HG03095 (cell line): ENCODE measurements at regions not wholly inside any gene's neighbourhood (a gene's known extent, or its start where the extent isn't known, plus 50 kb on each side); places are given as distances from the start of the nearest gene placed in this dataset.

Experiments used
- ATAC-seq: cut with Tn5 transposase; IDR thresholded peaks from one replicate; pipeline ENCODE4 v1.9.1; 2021; ENCODE audit warnings: moderate library complexity; ENCODE audit not compliant: unreplicated experiment

DNA sequence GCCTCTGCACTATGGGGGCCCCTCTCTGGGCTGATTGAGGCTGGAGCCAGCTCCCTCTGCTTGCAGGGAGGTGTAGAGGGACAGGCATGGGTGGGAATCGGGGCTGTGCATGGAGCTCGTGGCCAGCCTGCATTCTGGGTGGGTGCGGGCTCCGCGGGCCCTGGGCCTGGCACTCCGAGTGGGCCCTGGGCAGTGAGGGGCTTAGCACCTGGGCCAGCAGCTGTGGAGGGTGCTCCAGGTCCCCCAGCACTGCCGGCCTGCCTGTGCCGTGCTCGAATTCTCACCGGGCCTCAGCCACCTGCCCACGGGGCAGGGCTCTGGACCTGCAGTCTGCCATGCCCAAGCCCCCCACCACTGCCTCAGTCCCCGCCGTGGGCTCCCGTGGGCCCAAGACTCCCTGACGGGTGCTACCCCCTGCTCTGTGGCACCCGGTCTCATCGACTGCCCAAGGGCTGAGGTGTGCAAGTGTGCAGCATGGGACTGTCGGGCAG is 681.2 kb downstream of the PDHA2 start:
- ATAC-seq, result no peak

DNA sequence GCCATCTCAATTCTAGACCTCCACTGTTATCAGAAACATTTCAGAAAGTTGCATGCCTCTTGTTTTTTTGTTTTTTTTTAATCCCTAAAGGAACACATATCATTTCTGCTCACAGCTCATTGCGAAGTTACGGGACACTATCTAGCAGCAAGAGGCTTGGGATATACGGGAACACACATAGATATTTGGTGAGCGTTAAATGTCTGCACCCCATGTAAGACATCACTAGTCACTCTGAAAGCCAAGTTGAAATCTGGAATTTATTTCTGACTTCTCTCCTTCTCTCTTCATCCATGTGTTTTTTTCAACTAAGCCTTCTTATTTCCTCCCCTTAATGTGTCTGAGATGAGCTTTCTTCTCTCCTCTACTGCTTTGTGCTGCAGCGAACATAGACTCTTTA is 683.7 kb downstream of the PDHA2 start:
- no peak for ATAC-seq

DNA sequence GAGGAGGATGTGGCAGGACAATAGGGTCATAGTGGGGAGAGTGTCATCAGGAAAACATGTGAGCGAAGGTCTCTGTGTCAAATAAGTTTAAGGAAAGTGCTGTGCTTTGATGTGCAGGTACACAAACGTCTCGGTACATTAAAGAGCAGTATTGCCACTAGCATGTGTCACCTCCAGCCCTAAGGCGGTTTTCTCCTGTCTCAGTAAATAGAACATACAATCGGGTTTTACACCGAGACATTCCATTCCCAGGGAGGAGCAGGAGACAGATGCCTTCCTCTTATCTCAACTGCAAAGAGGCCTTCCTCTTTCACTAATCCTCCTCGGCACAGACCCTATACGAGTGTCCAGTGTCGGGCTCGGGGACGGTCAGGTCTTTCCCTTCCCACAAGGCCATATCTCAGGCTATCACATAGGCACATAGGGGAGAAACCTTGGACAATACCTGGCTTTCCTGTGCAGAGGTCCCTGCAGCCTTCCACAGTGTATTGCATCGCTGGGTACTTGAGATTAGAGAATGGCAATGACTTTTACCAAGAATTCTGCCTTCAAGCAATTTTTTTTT is 684.5 kb downstream of the PDHA2 start:
- ATAC-seq, result no peak

DNA sequence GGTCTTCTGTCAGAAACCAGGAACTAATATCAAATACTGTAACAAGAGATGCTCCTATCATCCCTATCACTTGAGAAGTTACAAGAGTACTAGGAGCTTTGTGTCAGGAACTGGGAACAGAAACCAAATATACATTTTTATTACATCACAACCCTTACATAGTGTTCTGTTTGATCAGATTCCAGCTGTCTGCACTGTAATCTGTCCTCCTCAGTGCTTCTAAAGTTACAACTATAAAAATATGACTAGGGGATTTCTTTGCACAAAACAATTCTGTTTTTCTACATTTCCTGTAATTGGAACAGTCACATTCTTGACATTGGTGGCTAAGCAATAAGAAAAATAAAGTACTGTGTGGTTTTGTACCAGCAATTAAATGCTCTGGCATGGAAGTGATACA is 686.0 kb downstream of the PDHA2 start:
- ATAC-seq, result no peak

DNA sequence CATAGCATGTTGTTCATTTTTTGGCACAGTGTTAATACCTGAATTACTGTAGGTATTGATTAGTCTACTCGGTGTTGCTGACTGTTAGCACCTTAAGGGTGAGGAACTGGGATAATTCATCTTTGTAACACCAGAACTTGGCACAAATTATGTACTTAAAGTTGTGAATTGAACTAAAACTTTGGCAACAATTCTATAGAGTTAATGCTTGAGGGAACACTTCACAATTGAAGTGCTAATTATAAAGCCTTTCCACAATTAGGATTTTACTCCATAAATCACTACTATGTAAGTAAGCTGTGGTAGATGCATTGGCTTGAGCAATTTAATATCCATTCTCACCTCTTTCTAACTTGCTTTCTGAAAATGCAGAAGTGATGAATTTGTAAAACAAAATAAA is 686.7 kb downstream of the PDHA2 start:
- ATAC-seq, result no peak

DNA sequence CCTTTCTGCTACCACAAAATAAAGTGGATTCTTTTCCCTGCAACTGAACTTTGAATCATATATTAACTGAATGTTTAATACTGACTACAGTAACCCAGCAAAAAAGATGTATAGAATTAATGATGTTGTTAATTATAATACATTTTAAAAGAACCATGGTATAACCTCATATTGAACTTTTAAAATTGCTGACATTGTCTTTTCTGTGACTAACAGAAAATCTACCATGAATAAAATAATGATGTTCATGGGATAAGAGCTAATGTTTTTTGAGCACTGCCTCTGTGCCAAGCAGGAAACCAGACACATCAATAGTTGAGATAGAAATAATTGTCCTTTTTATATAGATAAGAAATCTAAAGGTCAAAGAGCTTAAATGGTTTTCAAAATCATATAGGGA is 691.9 kb downstream of the PDHA2 start:
- no peak for ATAC-seq

DNA sequence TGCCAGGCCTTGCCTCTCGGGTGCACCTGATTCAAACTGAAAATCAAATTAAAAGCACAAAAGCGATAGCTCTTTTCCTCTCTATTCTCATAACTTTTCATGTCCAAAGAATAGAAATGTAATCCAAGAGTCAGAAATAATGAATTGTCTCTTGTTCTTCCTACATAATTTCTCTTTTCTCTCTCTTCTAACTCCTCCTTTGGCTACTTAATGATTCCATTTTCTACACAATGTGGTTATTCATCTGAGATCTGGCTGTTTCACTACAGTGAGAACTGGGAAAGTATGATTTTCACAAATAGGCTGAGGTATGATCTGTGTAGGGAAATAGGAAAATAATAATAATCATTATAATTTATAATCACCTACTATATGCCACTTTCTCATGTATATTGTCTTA is 703.5 kb downstream of the PDHA2 start:
- ATAC-seq, result no peak

DNA sequence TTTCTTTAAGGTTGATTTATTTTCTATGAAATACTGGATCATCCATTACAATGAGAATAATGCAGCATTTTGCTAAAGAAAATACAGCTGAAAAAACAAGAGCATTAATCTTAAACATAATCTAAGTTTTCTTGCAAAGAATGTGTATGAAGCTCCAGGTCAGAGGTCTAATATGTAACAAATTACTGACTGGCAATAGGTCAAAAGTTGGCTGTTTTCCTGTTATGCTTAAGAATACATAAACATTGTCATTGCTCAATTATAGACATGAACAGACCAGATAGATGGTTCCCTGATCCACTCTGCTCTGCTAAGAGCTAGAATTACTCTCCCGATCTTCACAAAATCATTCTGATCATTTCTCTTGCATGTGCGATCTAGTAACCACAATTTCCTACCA is 718.6 kb downstream of the PDHA2 start:
- ATAC-seq, result no peak

DNA sequence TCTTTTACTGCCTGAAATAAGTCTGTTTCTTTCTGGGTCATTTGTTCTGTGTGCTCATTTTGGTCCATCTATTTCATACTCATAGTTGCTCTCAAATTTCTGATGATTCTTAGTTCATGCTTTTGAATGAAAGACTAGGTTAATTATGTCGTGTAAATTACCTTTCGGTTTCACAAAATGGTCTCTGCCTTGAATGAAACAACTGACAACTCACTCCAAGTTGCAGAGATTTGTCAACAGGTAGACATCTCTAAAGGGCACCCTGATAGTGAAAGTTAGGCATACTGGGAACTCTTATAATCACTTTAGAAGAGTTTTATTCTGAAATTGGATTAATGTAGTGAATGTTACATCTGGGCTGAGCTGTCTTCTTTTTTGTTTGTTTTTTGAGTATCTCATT is 726.9 kb downstream of the PDHA2 start:
- no peak for ATAC-seq

DNA sequence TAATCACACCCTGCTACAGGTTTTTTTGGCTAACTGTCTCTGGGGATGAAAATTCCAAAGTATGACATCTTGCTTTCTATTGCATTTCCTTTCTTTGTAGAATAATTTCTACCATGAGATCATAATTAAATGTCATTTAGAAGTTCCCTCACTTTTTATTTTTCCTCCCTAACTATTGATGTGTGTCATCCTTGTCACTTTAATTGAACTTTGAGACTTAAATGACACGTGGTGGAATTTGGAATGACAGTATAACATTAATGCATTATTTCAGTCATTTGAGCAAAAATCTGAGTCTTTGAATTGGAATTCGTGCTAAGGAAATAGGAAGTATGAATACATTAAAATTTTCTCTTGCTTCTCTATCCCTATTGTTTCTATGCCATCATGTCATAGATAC is 745.4 kb downstream of the PDHA2 start:
- no peak for ATAC-seq

DNA sequence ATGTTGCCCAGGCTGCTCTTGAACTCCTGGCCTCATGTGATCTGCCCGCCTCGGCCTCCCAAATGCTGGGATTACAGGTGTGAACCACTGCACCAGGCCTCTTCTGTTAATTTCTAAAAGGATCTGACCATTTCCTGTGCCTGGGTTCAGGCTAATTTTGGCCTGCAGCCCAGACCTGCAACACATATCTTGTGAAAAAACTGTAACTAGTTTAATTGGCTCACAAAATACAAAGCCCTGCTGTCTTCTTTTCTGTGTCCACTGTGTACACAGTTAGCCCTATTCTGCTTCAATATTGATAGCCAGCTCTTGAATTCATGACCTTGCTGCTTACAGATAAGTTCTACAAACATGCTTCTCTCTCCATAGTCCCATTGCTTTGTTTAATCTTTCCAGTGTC is 753.5 kb downstream of the PDHA2 start:
- ATAC-seq, result no peak

DNA sequence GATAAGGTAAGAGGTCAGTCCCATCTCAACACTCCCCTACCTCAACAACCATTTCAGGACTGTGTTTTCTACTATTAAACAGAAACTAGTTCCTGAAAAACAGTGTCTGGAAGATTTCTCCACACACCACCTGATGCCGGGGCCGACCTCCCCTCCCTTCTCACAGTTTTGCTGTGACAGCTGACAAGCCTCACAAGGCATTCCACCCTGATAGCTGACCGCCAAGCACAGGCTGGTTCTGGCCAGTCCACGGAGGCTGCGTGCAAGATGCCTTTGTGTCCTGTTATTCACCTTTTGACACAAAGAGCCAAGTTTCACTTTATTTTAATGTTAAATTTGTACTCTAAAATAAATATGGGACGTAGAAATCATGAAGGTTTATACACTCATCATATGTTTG is 758.6 kb downstream of the PDHA2 start:
- ATAC-seq, result no peak

DNA sequence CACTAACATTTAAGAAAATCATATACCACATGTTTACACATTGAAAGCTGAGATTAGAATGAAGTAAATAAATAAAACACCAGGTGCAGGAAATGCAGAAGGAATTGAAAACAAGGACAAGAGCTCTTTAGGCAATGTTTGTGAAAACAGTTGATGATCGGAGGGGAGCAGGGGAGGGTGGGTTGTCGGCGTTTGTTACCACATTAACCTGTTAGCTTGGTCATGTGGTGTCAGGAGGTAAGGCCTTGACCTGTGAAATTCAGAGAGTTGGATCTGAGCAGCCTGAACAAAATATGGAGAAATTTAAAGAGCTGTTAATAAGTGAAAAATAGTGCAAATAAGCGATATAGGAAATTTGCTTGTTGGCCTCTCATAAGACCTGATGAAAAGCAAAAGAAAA is 759.9 kb downstream of the PDHA2 start:
- ATAC-seq, result no peak

DNA sequence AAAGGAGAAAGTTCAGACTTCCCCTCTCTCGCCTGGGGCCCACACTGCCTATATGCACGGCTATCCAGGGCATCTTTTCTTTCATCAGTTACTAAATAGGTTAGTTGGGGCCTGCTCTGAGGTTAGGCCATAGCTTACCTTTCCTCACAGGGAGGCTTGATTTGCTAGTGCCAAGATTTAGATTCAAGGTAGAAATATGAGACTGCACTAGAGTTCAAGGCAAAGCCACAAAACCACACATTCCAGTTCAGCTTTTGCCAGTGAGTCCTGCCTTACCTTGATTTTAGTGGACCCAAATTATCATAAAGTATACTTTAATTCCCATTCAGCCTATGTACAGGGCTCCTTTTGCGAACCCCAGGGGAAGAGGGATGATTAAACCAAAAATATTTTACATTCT is 762.8 kb downstream of the PDHA2 start:
- ATAC-seq, result no peak

DNA sequence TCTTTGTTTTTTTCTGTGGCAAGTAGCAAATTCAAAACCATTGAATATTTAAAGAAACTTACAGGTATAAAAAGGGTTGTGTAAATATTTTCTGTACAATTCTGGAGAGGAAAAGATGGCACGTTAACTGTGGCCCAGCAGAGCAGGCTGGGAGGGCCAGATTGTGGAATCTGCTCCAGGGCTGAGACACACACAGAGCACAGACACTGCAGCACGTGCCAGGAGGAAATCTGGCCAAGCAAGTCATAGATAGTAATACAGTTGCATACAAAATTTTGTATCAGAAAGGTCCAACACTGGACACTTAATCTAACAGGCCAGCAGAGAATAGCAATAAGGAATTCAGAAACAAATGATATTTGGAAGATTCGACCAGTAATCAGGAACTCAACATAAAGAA is 763.7 kb downstream of the PDHA2 start:
- no peak for ATAC-seq

DNA sequence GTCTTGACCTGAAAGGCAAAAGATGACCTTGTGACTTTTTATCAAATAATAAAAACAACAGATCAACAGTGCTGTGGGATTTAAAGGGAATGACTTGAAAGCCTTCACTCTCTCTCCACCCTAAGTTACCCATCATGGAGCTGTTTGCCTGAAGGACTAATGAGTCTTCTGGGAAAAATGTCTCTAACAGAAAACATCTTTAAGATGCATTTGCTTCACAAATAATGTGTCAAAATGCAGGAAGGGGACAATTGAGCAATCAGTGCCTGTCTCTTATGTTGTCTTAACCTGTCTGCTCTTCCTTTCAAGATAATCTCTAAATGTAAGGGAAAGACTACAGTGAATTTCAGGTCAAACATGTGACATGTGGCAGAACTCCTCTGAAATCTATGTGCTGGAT is 766.6 kb downstream of the PDHA2 start:
- ATAC-seq, result no peak

DNA sequence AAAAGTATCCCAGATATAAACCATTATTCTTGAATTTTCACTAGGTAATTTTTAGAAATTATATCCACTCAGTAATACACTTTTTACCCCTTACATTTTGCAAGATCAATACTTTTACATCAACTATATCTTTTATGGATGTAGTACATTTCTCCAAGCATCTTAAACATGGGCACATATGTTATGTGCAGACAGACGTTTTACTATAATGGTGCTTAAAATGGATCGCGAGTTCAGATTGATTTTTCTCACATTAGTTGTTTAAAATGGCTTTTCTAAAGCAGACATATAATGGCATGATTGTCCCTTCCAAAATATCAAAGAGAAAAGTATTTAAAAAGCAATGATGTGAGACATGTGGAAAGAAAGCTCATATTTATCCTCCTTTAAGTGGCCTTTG is 786.1 kb downstream of the PDHA2 start:
- ATAC-seq, result no peak

DNA sequence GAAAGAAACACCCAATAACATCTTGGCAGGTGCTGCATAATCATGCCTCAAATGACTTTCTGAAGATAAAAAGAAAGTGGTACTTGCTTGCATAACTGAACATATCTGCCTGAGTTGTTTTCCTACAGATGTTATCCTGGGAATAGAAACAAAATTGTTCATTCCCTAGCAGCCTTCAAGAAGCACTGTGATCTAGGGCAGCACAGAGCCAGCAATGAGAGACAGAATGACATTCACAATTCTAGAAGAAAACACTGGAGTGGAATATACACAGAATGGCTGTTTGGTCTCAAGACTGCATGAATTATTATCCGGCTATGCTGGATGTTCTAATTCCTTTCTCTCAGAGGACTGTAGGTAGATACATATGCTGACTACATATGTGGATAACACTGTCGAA is 790.9 kb downstream of the PDHA2 start:
- no peak for ATAC-seq

DNA sequence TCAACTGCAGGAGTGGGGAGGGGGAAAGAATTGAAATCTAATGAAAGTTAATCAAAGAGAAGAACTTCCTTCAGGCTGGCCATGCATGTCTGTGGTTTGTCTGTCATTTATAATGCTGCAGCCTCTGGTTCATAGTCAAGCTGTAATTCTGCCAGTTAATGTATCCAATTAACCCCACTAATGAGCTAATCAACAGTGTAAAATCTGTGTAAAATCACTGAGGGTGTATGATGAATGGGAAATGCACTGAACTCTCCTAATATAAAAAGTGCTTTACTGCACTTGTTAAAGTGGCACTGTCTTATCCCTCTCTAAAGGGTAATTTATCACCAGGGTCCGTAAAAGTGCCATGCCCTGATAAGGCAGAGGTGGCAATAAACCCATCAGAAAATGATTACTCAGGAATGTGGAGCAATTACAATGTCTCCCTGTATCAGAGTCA is 798.1 kb downstream of the PDHA2 start:
- ATAC-seq, result no peak

DNA sequence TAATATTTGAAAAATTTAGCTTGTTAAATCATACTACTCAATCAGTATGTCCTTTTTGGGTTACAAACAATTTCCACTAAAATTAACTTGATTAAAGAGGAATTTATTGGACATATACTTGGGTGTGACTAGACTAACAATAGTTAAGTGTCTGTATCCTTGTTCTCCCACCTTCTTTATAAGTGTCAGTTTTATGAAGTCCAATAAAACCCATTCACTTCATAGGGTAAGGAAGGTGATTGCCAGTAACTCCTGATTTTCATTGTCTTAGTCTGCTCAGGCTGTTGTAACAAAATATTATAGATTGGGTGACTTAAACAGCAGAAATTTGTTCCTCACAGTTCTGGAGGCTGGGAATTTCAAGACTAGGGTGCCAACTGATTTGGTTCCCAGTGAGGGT is 800.0 kb downstream of the PDHA2 start:
- no peak for ATAC-seq

DNA sequence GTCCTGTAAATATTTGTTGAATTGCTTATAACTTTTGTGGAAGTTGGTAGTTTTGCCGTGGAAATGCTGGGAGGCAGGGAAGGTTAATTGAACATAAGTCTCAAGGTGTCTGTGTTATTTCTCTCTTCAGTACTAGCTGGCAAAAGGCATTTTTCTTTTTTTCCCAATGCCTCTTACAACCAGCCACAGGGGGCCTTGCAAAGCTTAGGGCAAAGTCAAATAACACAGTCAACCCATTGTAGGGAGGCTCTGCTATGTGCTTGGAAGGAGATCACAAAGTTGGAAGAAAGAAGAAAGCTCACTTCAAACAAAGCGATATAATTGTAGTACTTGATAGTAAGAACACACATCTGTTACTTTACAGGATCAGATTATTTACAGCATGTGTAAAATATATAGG is 802.6 kb downstream of the PDHA2 start:
- ATAC-seq, result no peak

DNA sequence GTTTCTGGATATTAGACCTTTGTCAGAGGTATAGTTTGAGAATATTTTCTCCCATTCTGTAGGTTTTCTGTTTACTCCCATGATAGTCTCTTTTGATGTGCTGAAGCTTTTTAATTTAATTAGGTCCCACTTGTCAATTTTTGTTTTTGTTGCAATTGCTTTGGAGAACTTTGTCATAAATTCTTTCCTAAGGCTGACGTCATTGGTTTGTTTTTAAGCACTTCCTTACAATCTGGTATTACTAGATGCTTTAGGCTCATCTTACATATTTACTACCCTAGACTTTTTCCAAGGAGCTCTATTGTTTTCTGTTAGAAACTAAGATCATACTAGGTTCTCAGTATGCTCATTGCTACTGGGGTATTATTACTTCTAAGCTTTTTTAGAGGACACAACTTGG is 806.3 kb downstream of the PDHA2 start:
- ATAC-seq, result no peak

DNA sequence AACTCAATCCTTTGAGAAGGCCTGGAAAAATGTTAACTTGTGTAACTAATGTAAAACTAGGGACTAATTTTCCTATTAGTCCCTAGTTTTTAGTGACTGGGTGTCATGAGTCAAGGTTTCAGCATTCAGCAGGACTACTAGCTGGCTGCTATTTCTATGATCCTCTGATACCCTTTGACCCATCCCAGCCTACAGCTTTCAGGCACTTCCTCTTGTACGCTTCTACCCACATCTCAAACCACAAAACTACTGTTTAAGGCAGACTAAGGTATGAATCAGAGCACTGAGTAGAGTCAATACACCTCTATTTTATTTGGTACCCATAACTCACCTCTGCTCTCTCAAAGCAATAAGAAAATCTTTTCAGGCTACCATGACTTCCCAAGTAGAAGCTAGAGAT is 809.6 kb downstream of the PDHA2 start:
- no peak for ATAC-seq

DNA sequence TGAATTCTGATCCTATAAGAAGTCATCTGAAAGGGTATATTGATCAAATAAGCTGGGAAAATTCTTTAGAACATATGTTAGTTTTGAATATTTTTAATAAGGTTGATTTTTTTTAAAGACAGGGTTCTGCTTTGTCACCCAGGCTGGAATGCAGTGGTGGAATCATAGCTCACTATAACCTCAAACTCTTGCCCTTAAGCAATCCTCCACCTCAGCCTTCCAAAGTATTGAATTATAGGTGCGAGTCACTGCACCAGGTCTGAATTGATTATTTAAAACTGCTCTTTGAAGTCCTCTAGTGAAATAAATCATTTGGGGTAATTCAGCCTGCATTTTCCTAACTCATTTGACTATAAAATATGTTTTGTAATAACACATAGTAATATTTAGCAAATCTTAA is 812.3 kb downstream of the PDHA2 start:
- no peak for ATAC-seq
